Kidney (tissue), 13 donors: ENCODE measurements at regions not wholly inside any gene's neighbourhood (a gene's known extent, or its start where the extent isn't known, plus 50 kb on each side); places are given as distances from the start of the nearest gene placed in this dataset.

Source experiments
- DNase-seq, 5 donors: peaks; one replicate each; pipeline ENCODE4 v3.0.0-alpha.2; 2013 to 2020
- FAIRE-seq: peaks from 2 replicates; lab custom pipeline; 2012; peaks lifted over from hg19 to GRCh38; lab: Jason Lieb, UNC
- H3K27ac ChIP-seq, 2 donors: one replicate each; pipeline ENCODE4 v1.7.0; 2013; ENCODE audit warnings: low read depth in 2 of 2, low read length in 2 of 2, inconsistent platforms in 1 of 2
- H3K27me3 ChIP-seq: one replicate; pipeline ENCODE4 v1.7.1; 2013; ENCODE audit warnings: low read length, inconsistent platforms; ENCODE audit not compliant: control insufficient read depth, insufficient read depth
- H3K36me3 ChIP-seq, 3 donors: one replicate each; pipeline versions ENCODE4 v1.7.0 to v1.7.1; 2013; ENCODE audit warnings: low read length in 3 of 3, control low read depth in 1 of 3, inconsistent platforms in 1 of 3; ENCODE audit not compliant: insufficient read depth in 3 of 3, control insufficient read depth in 2 of 3
- H3K4me1 ChIP-seq, 3 donors: one replicate each; pipeline versions ENCODE4 v1.7.0 to v1.7.1; 2013; ENCODE audit warnings: low read length in 3 of 3, inconsistent platforms in 1 of 3, low read depth in 1 of 3; ENCODE audit not compliant: control insufficient read depth in 2 of 3, insufficient read depth in 2 of 3
- H3K4me3 ChIP-seq, 3 donors: one replicate each; pipeline versions ENCODE4 v1.7.0 to v1.8.1; 2013; ENCODE audit warnings: low read length in 3 of 3, control low read depth in 1 of 3, inconsistent platforms in 1 of 3
- H3K9ac ChIP-seq, 3 donors: one replicate each; pipeline versions ENCODE4 v1.7.0 to v1.7.1; 2013; ENCODE audit warnings: low read length in 3 of 3, control low read depth in 1 of 3, inconsistent platforms in 1 of 3
- H3K9me3 ChIP-seq, 3 donors: one replicate each; pipeline versions ENCODE4 v1.7.0 to v1.7.1; 2013; ENCODE audit warnings: low read length in 3 of 3, control low read depth in 1 of 3, inconsistent platforms in 1 of 3; ENCODE audit not compliant: control insufficient read depth in 2 of 3, insufficient read depth in 1 of 3
- CTCF ChIP-seq: IDR thresholded peaks from 3 replicates; pipeline ENCODE4 v1.5.1; 2012; ENCODE audit warnings: mild to moderate bottlenecking, moderate library complexity, borderline replicate concordance; ENCODE audit not compliant: insufficient read depth; ENCODE audit errors: extremely low read depth
- intact Hi-C: fragments of 100-400 bp; cut with DNase I; formaldehyde crosslinking; loops from one replicate; pipeline ENCODE4 v1.11.1; 2022
- donor health status: control.
- donor health status: control.
- donor health status: control.
- donor health status: control.
- donor health status: control.
- donor health status: DM: yes; HTN: yes; CAD: no.
- donor health status: Normal renal cell carcinoma (clear cell type).

- no peak for TF ChIP-seq CTCF
- Histone ChIP-seq H3K9ac (no peak overlapping the region), H3K27me3 (no peaks in the 10 kb centered on the region), H3K27ac (no peak overlapping the region), H3K9me3 (no peaks in the 10 kb centered on the region), H3K4me1 (no peaks in the 10 kb centered on the region), H3K4me3 (no peak overlapping the region), H3K36me3 (no peaks in the 10 kb centered on the region)
- no peak for DNase-seq
- FAIRE-seq, result no peak
- intact Hi-C loops, result no loop called here
Measured at GRCh38 chrX:125713633-125714032, 394.0 kb downstream of the TEX13C start.

- H3K36me3 ChIP-seq, result no peaks in the 10 kb centered on the region
- TF ChIP-seq CTCF, result no peak
- DNase-seq, result no peak
- intact Hi-C loops, result no loop called here
- FAIRE-seq, result no peak
- H3K4me1 ChIP-seq, result no peaks in the 10 kb centered on the region
- no peak overlapping the region for H3K27ac ChIP-seq
- no peaks in the 10 kb centered on the region for H3K27me3 ChIP-seq
- no peak overlapping the region for H3K9ac ChIP-seq
- no peak overlapping the region for H3K4me3 ChIP-seq
- H3K9me3 ChIP-seq, result no peaks in the 10 kb centered on the region
Measured at GRCh38 chrX:125727117-125727516, 407.4 kb downstream of the TEX13C start.

GRCh38 chrX:125736008-125736729 lies 416.5 kb downstream of the TEX13C start:
- DNase-seq (no peak), FAIRE-seq (no peak)
- Histone ChIP-seq H3K4me3 (no peak overlapping the region), H3K9me3 (no peaks in the 10 kb centered on the region), H3K9ac (no peak overlapping the region), H3K4me1 (no peaks in the 10 kb centered on the region), H3K36me3 (no peaks in the 10 kb centered on the region), H3K27me3 (no peaks in the 10 kb centered on the region), H3K27ac (no peak overlapping the region)
- intact Hi-C loops, result no loop called here
- TF ChIP-seq CTCF, result no peak

DNA sequence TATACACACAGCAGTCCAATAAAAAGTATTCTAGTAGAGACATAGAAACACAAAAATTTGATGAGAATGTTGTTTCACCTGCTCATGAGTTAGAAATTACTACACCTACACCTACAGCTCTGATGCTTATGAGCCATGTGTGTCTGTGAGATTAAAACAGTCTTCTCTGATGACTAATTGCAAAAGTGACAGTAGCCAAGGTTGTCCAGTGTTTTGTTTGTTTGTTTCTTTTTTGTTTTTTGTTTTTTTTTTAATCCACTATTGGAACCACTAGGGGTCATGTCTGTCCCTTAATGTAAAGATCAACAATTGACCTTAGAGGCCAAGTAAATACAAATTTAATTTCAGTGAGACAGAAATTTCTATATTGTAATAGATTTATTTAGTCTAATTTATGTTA lies 423.1 kb downstream of the TEX13C start:
- no peaks in the 10 kb centered on the region for H3K36me3 ChIP-seq
- intact Hi-C loops, result no loop called here
- no peak overlapping the region for H3K9ac ChIP-seq
- no peaks in the 10 kb centered on the region for H3K4me1 ChIP-seq
- no peak overlapping the region for H3K4me3 ChIP-seq
- H3K9me3 ChIP-seq, result no peaks in the 10 kb centered on the region
- FAIRE-seq (no peak), DNase-seq (no peak)
- no peak overlapping the region for H3K27ac ChIP-seq
- H3K27me3 ChIP-seq, result no peaks in the 10 kb centered on the region
- TF ChIP-seq CTCF, result no peak
